Trophoblast cell (in vitro differentiated cells and primary cell): ENCODE measurements at regions not wholly inside any gene's neighbourhood (a gene's known extent, or its start where the extent isn't known, plus 50 kb on each side); places are given as distances from the start of the nearest gene placed in this dataset.

Experiments used
- DNase-seq, 2 donors: peaks; one replicate each; pipeline ENCODE4 v3.0.0-alpha.2; 2016
- H2AFZ ChIP-seq: 2 replicates; pipeline ENCODE4 v1.6.1; 2013; ENCODE audit warnings: low read length, moderate library complexity, mild to moderate bottlenecking; ENCODE audit not compliant: insufficient read depth, poor library complexity
- H2AK5ac ChIP-seq: 2 replicates; pipeline ENCODE4 v1.6.1; 2013; ENCODE audit warnings: mild to moderate bottlenecking, low read length
- H2BK120ac ChIP-seq: 2 replicates; pipeline ENCODE4 v1.6.1; 2013; ENCODE audit warnings: low read length, mild to moderate bottlenecking, moderate library complexity; ENCODE audit not compliant: insufficient read depth, poor library complexity
- H2BK12ac ChIP-seq: 2 replicates; pipeline ENCODE4 v1.6.1; 2013; ENCODE audit warnings: mild to moderate bottlenecking, low read length, moderate library complexity
- H2BK5ac ChIP-seq: 2 replicates; pipeline ENCODE4 v1.6.1; 2013; ENCODE audit warnings: low read length, low read depth, moderate library complexity, mild to moderate bottlenecking; ENCODE audit not compliant: poor library complexity
- H3K14ac ChIP-seq: 2 replicates; pipeline ENCODE4 v1.6.1; 2013; ENCODE audit warnings: mild to moderate bottlenecking, low read length
- H3K18ac ChIP-seq: 2 replicates; pipeline ENCODE4 v1.6.1; 2013; ENCODE audit warnings: mild to moderate bottlenecking, low read length
- H3K23ac ChIP-seq: 2 replicates; pipeline ENCODE4 v1.6.1; 2013; ENCODE audit warnings: low read length
- H3K27ac ChIP-seq: 2 replicates; pipeline ENCODE4 v1.5.1; 2013; ENCODE audit warnings: low read depth, mild to moderate bottlenecking, inconsistent platforms, low read length, moderate library complexity
- H3K27me3 ChIP-seq: 2 replicates; pipeline ENCODE4 v1.6.1; 2013; ENCODE audit warnings: inconsistent platforms, mild to moderate bottlenecking, low read length, moderate library complexity; ENCODE audit not compliant: insufficient read depth
- H3K36me3 ChIP-seq, 2 experiments: 1 replicate in 1 of 2; 2 replicates in 1 of 2; pipeline ENCODE4 v1.6.1; 2013; ENCODE audit warnings: low read length in 2 of 2, mild to moderate bottlenecking in 2 of 2, moderate library complexity in 1 of 2; ENCODE audit not compliant: insufficient read depth in 2 of 2, control insufficient read depth in 1 of 2
- H3K4ac ChIP-seq: 2 replicates; pipeline ENCODE4 v1.6.1; 2013; ENCODE audit warnings: low read depth, mild to moderate bottlenecking, low read length, moderate library complexity
- H3K4me1 ChIP-seq, 2 experiments: 1 replicate in 1 of 2; 2 replicates in 1 of 2; pipeline ENCODE4 v1.6.1; 2013; ENCODE audit warnings: low read length in 2 of 2, mild to moderate bottlenecking in 2 of 2, moderate library complexity in 1 of 2; ENCODE audit not compliant: insufficient read depth in 2 of 2, control insufficient read depth in 1 of 2
- H3K4me2 ChIP-seq: 2 replicates; pipeline ENCODE4 v1.6.1; 2013; ENCODE audit warnings: inconsistent platforms, mild to moderate bottlenecking, low read length, moderate library complexity
- H3K4me3 ChIP-seq: 2 replicates; pipeline ENCODE4 v1.5.1; 2013; ENCODE audit warnings: mild to moderate bottlenecking, low read depth, low read length, inconsistent platforms
- H3K79me1 ChIP-seq: one replicate; pipeline ENCODE4 v1.6.1; 2013; ENCODE audit warnings: low read length
- H3K79me2 ChIP-seq: 2 replicates; pipeline ENCODE4 v1.6.1; 2013; ENCODE audit warnings: low read length, mild to moderate bottlenecking; ENCODE audit not compliant: control insufficient read depth, insufficient read depth, poor library complexity
- H3K9ac ChIP-seq: 2 replicates; pipeline ENCODE4 v1.6.1; 2013; ENCODE audit warnings: mild to moderate bottlenecking, low read length
- H3K9me3 ChIP-seq: 2 replicates; pipeline ENCODE4 v1.6.1; 2013; ENCODE audit warnings: low read depth, mild to moderate bottlenecking, control low read depth, inconsistent platforms, low read length; ENCODE audit not compliant: insufficient read depth
- H4K12ac ChIP-seq: 2 replicates; pipeline ENCODE4 v1.6.1; 2013; ENCODE audit warnings: low read depth, mild to moderate bottlenecking, low read length, moderate library complexity
- H4K8ac ChIP-seq: 2 replicates; pipeline ENCODE4 v1.6.1; 2013; ENCODE audit warnings: low read depth, mild to moderate bottlenecking, low read length, moderate library complexity
- H4K91ac ChIP-seq: one replicate; pipeline ENCODE4 v1.6.1; 2013; ENCODE audit warnings: low read depth, mild to moderate bottlenecking, low read length, moderate library complexity
- WGBS: extraction: QIAGEN DNeasy Blood & Tissue Kit; methylation state at CpG from one replicate; pipeline ENCODE4 v1.1.7; 2013; ENCODE audit warnings: missing lambda C conversion rate; ENCODE audit not compliant: insufficient read length, insufficient coverage; ENCODE audit errors: extremely low coverage; 5-methylcytosine and 5-hydroxymethylcytosine counted together

GRCh38 chr2:214629875-214630274 is 179.6 kb downstream of the BARD1 start:
- Histone ChIP-seq H3K27me3 (no peaks in the 10 kb centered on the region), H3K23ac (no peak overlapping the region), H3K4me3 (no peak overlapping the region), H2AK5ac (no peak overlapping the region), H3K14ac (no peak overlapping the region), H3K36me3 (no peaks in the 10 kb centered on the region), H3K27ac (no peak overlapping the region), H3K9me3 (no peaks in the 10 kb centered on the region), H3K79me2 (no peaks in the 10 kb centered on the region), H3K79me1 (no peaks in the 10 kb centered on the region), H3K4me2 (no peak overlapping the region), H3K4ac (no peak overlapping the region), H4K12ac (no peak overlapping the region), H2AFZ (no peak overlapping the region), H3K4me1 (no peaks in the 10 kb centered on the region), H3K18ac (no peak overlapping the region), H3K9ac (no peak overlapping the region), H2BK12ac (no peak overlapping the region), H2BK5ac (no peak overlapping the region), H4K91ac (no peak overlapping the region), H4K8ac (no peak overlapping the region), H2BK120ac (no peak overlapping the region)
- WGBS: no CpG with 5 or more reads among the region's 1 CpG
- no peak for DNase-seq
